Body of pancreas (tissue), 4 donors: ENCODE measurements at regions not wholly inside any gene's neighbourhood (a gene's known extent, or its start where the extent isn't known, plus 50 kb on each side); places are given as distances from the start of the nearest gene placed in this dataset.

Experiments
- ATAC-seq: fragments of 150-250 bp; one replicate; pipeline ENCODE4 v1.9.1; 2016
- DNase-seq, 4 donors: peaks; one replicate each; pipeline ENCODE4 v3.0.0-alpha.2; 2019
- H3K27ac ChIP-seq, 4 donors: fragments of 200-600 bp; sonication (generic); 1 replicate in 3 of 4; 2 replicates in 1 of 4; pipeline versions ENCODE4 v1.5.1 to v1.6.1; 2016 to 2019; ENCODE audit warnings: mild to moderate bottlenecking in 1 of 4, mixed read lengths in 1 of 4, moderate library complexity in 1 of 4
- H3K27me3 ChIP-seq, 2 donors: fragments of 200-600 bp; sonication (generic); one replicate each; pipeline ENCODE4 v1.6.0; 2016; ENCODE audit warnings: mild to moderate bottlenecking in 1 of 2
- H3K36me3 ChIP-seq, 2 donors: fragments of 200-600 bp; sonication (generic); replicated peaks in 1 of 2; 2 replicates each; pipeline ENCODE4 v1.5.1; 2016; ENCODE audit warnings: low read depth in 2 of 2; ENCODE audit not compliant: insufficient read depth in 1 of 2
- H3K4me1 ChIP-seq: fragments of 200-600 bp; sonication (generic); one replicate; pipeline ENCODE4 v1.6.0; 2016
- H3K4me3 ChIP-seq, 2 donors: fragments of 200-600 bp; sonication (generic); 1 replicate in 1 of 2; 2 replicates in 1 of 2; pipeline ENCODE4 v1.5.1; 2016 to 2019
- H3K9me3 ChIP-seq, 3 donors: fragments of 200-600 bp; sonication (generic); 1 replicate in 2 of 3; 2 replicates in 1 of 3; pipeline ENCODE4 v1.5.1; 2016
- POLR2A ChIP-seq, 3 donors: fragments of 450-650 bp; IDR thresholded peaks; one replicate each; pipeline ENCODE4 v1.6.1; 2016; ENCODE audit warnings: antibody characterized with exemption in 3 of 3, mild to moderate bottlenecking in 2 of 3
- WGBS, 2 donors: methylation state at CpG; one replicate each; pipeline ENCODE4 v1.1.5; 2017; 5-methylcytosine and 5-hydroxymethylcytosine counted together
- intact Hi-C: fragments of 100-400 bp; cut with DNase I; formaldehyde crosslinking; loops from one replicate; pipeline ENCODE4 v1.15.1; 2023
- TF ChIP-seq, protein P1 (sequence below), 7 experiments: fragments of 450-650 bp in 4 of 7; fragments of 200-600 bp in 3 of 7; sonication (generic) in 3 of 7; IDR thresholded peaks; one replicate each; pipeline ENCODE4 v1.5.1; 2016 to 2019; ENCODE audit warnings: antibody characterized with exemption in 7 of 7

DNA sequence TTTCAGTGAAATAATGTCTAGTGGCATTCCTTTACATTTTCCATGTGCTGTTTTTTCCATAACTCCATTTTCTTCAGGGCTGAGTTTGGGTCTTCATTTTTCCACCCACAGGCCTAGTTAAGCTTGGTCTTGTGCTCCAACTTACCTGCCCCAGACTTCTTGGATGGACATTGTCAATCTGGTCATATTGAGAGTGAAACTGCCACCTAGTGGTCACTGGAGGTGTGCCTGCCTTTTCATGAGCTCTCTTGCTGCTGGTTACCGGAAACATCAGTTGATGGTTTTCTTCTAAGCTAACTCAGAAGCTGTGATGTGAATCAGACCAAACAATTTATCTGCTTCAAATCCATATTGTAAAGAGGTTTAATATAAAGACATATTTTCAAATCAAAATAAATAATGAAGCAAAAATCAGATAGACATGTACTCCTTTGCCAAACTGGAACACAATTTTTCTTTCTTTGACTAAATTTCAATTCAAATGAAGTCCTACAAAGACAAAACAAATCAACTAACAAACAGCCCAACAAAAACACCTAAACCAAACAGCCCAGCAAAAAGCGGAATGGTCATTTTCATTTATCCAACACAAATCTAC, 135.1 kb upstream of the RASGRP1 start:
- Histone ChIP-seq H3K27ac (no peak overlapping the region), H3K27me3 (no peaks in the 10 kb centered on the region), H3K36me3 (no peaks in the 10 kb centered on the region), H3K4me3 (no peak overlapping the region), H3K4me1 (peaks cover 16% of the 10 kb centered on the region), H3K9me3 (no peaks in the 10 kb centered on the region)
- no peak for ATAC-seq
- TF ChIP-seq POLR2A (IDR thresholded peaks at IDR 0.05) = no peak
- TF ChIP-seq, protein P1, sequence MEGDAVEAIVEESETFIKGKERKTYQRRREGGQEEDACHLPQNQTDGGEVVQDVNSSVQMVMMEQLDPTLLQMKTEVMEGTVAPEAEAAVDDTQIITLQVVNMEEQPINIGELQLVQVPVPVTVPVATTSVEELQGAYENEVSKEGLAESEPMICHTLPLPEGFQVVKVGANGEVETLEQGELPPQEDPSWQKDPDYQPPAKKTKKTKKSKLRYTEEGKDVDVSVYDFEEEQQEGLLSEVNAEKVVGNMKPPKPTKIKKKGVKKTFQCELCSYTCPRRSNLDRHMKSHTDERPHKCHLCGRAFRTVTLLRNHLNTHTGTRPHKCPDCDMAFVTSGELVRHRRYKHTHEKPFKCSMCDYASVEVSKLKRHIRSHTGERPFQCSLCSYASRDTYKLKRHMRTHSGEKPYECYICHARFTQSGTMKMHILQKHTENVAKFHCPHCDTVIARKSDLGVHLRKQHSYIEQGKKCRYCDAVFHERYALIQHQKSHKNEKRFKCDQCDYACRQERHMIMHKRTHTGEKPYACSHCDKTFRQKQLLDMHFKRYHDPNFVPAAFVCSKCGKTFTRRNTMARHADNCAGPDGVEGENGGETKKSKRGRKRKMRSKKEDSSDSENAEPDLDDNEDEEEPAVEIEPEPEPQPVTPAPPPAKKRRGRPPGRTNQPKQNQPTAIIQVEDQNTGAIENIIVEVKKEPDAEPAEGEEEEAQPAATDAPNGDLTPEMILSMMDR (IDR thresholded peaks at IDR 0.05) = peak; percentile 59 to 84 (median 70)
- WGBS, 2 donors = 51 to 53% methylated on average over 2 of the region's 2 CpGs
- intact Hi-C loops = no loop called here
- DNase-seq = peak; percentile 65 to 83 (median 74)

- intact Hi-C loops = no loop called here
- Histone ChIP-seq H3K9me3 (no peaks in the 10 kb centered on the region), H3K36me3 (no peaks in the 10 kb centered on the region), H3K4me1 (peaks cover 16% of the 10 kb centered on the region), H3K27me3 (no peaks in the 10 kb centered on the region), H3K27ac (no peak overlapping the region), H3K4me3 (no peak overlapping the region)
- TF ChIP-seq POLR2A (IDR thresholded peaks at IDR 0.05) = no peak
- TF ChIP-seq, protein P1 (IDR thresholded peaks at IDR 0.05) = no peak
- 84 to 88% methylated on average over 5 of the region's 5 CpGs for WGBS, 2 donors
- ATAC-seq = no peak
- DNase-seq = no peak
These were observed 136.5 kb upstream of the RASGRP1 start for GRCh38 chr15:38701149-38701548.

GRCh38 chr15:38702178-38702912, 137.7 kb upstream of the RASGRP1 start:
- DNase-seq = peak; percentile 81 to 95 (median 94)
- intact Hi-C loops = no loop called here
- TF ChIP-seq, protein P1 (IDR thresholded peaks at IDR 0.05) = no peak
- TF ChIP-seq POLR2A (IDR thresholded peaks at IDR 0.05) = no peak
- Histone ChIP-seq H3K27me3 (no peaks in the 10 kb centered on the region), H3K4me3 (no peak overlapping the region), H3K4me1 (peaks cover 16% of the 10 kb centered on the region), H3K36me3 (no peaks in the 10 kb centered on the region), H3K27ac (peak overlapping the region in 3 of 4 donors; percentile 53 to 63 (median 61)), H3K9me3 (no peaks in the 10 kb centered on the region)
- WGBS, 2 donors = 24 to 34% methylated on average over 2 to 3 of the region's 3 CpGs
- ATAC-seq = peak; percentile 86

GRCh38 chr15:38705436-38706219, 141.0 kb upstream of the RASGRP1 start:
- H3K4me1 ChIP-seq = peaks cover 16% of the 10 kb centered on the region
- H3K27ac ChIP-seq = no peak overlapping the region
- H3K9me3 ChIP-seq = no peaks in the 10 kb centered on the region
- no peak for DNase-seq
- no peak for TF ChIP-seq POLR2A (IDR thresholded peaks at IDR 0.05)
- TF ChIP-seq, protein P1 (IDR thresholded peaks at IDR 0.05) = no peak
- H3K36me3 ChIP-seq = no peaks in the 10 kb centered on the region
- no peaks in the 10 kb centered on the region for H3K27me3 ChIP-seq
- 55 to 58% methylated on average over 11 of the region's 11 CpGs for WGBS, 2 donors
- no peak for ATAC-seq
- no peak overlapping the region for H3K4me3 ChIP-seq
- intact Hi-C loops = loop anchor here (5.0 kb wide), 1 partner anchor 1052 kb away; no protein-coding TSS in a partner anchor
